PC-9 (cell line): ENCODE measurements at regions not wholly inside any gene's neighbourhood (a gene's known extent, or its start where the extent isn't known, plus 50 kb on each side); places are given as distances from the start of the nearest gene placed in this dataset.
A peak's percentile ranks its signal among the peaks of the same experiment; 100 is the strongest.

ENCODE experiments used
- BruUV-seq: library from RNA; stranded (reverse); fragments of 400-500 nt; replicated peaks from 2 replicates; lab custom pipeline; 2021; lab: Mats Ljungman, UMichigan
- CTCF ChIA-PET: fragments of 300-600 bp; sonication (Branson Sonifier 250); formaldehyde crosslinking; loops from one replicate; lab custom pipeline; 2022; ENCODE audit warnings: antibody characterized with exemption; lab: Charles Lee
- POLR2A ChIA-PET: fragments of 300-600 bp; sonication (Branson Sonifier 250); formaldehyde crosslinking; loops from one replicate; lab custom pipeline; 2022; ENCODE audit warnings: antibody characterized with exemption; ENCODE audit not compliant: unreplicated experiment; lab: Charles Lee
- DNase-seq, 2 experiments: peaks; one replicate each; pipeline versions ENCODE4 v3.0.0 to v3.0.0-alpha.2; 2015 to 2022; ENCODE audit warnings: mixed read lengths in 1 of 2
- H2AFZ ChIP-seq: fragments of 200-600 bp; sonication (generic); 2 replicates; pipeline ENCODE4 v1.8.1; 2017; ENCODE audit warnings: antibody characterized with exemption
- H3F3A ChIP-seq: fragments of 200-600 bp; sonication (generic); 2 replicates; pipeline ENCODE4 v1.8.1; 2017; ENCODE audit warnings: antibody characterized with exemption, mild to moderate bottlenecking, low read depth; ENCODE audit not compliant: insufficient read depth
- H3K27ac ChIP-seq: fragments of 200-600 bp; sonication (generic); 2 replicates; pipeline ENCODE4 v1.6.1; 2016; ENCODE audit warnings: mixed run types
- H3K27me3 ChIP-seq: fragments of 200-600 bp; sonication (generic); 2 replicates; pipeline ENCODE4 v1.6.1; 2016; ENCODE audit warnings: low read depth, mixed run types; ENCODE audit not compliant: insufficient read depth
- H3K36me3 ChIP-seq: fragments of 200-600 bp; sonication (generic); 2 replicates; pipeline ENCODE4 v1.6.1; 2016; ENCODE audit warnings: low read depth, mixed run types
- H3K4me1 ChIP-seq: fragments of 200-600 bp; sonication (generic); replicated peaks from 2 replicates; pipeline ENCODE4 v1.6.1; 2016; ENCODE audit warnings: mixed run types; ENCODE audit not compliant: insufficient read depth
- H3K4me2 ChIP-seq: fragments of 200-600 bp; sonication (generic); 2 replicates; pipeline ENCODE4 v1.6.1; 2017; ENCODE audit warnings: mixed run types
- H3K4me3 ChIP-seq: fragments of 200-600 bp; sonication (generic); 2 replicates; pipeline ENCODE4 v1.6.1; 2016; ENCODE audit warnings: mixed run types
- H3K79me2 ChIP-seq: fragments of 200-600 bp; sonication (generic); 2 replicates; pipeline ENCODE4 v1.6.1; 2017; ENCODE audit warnings: low read depth, mixed run types
- H3K9me2 ChIP-seq: fragments of 200-600 bp; sonication (generic); 2 replicates; pipeline ENCODE4 v1.8.1; 2017; ENCODE audit warnings: mild to moderate bottlenecking; ENCODE audit not compliant: insufficient read depth
- H3K9me3 ChIP-seq: fragments of 200-600 bp; sonication (generic); 2 replicates; pipeline ENCODE4 v1.8.1; 2016; ENCODE audit warnings: low read depth; ENCODE audit not compliant: insufficient read depth
- H4K20me1 ChIP-seq: fragments of 200-600 bp; sonication (generic); 2 replicates; pipeline ENCODE4 v1.8.1; 2017; ENCODE audit not compliant: insufficient read depth
- EZH2 ChIP-seq: fragments of 200-600 bp; sonication (generic); IDR thresholded peaks from 2 replicates; pipeline ENCODE4 v1.8.0; 2017; ENCODE audit warnings: antibody characterized with exemption, low read depth
- intact Hi-C: fragments of 100-400 bp; cut with micrococcal nuclease; formaldehyde crosslinking; loops from one replicate; pipeline ENCODE4 v1.10.0; 2022; ENCODE audit not compliant: unreplicated experiment
- TF ChIP-seq, protein P1 (sequence below): fragments of 200-600 bp; sonication (generic); conservative IDR thresholded peaks from 2 replicates; pipeline ENCODE4 v1.6.1; 2017; ENCODE audit warnings: mixed run types, antibody characterized with exemption, mild to moderate bottlenecking, moderate library complexity

- Histone ChIP-seq H3K4me2 (no peak overlapping the region), H3K4me3 (no peak overlapping the region)
- no peak for TF ChIP-seq EZH2
- TF ChIP-seq, protein P1, sequence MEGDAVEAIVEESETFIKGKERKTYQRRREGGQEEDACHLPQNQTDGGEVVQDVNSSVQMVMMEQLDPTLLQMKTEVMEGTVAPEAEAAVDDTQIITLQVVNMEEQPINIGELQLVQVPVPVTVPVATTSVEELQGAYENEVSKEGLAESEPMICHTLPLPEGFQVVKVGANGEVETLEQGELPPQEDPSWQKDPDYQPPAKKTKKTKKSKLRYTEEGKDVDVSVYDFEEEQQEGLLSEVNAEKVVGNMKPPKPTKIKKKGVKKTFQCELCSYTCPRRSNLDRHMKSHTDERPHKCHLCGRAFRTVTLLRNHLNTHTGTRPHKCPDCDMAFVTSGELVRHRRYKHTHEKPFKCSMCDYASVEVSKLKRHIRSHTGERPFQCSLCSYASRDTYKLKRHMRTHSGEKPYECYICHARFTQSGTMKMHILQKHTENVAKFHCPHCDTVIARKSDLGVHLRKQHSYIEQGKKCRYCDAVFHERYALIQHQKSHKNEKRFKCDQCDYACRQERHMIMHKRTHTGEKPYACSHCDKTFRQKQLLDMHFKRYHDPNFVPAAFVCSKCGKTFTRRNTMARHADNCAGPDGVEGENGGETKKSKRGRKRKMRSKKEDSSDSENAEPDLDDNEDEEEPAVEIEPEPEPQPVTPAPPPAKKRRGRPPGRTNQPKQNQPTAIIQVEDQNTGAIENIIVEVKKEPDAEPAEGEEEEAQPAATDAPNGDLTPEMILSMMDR, result no peak
Measured at GRCh38 chr2:204069804-204070203, 133.2 kb downstream of the ICOS start.

DNA sequence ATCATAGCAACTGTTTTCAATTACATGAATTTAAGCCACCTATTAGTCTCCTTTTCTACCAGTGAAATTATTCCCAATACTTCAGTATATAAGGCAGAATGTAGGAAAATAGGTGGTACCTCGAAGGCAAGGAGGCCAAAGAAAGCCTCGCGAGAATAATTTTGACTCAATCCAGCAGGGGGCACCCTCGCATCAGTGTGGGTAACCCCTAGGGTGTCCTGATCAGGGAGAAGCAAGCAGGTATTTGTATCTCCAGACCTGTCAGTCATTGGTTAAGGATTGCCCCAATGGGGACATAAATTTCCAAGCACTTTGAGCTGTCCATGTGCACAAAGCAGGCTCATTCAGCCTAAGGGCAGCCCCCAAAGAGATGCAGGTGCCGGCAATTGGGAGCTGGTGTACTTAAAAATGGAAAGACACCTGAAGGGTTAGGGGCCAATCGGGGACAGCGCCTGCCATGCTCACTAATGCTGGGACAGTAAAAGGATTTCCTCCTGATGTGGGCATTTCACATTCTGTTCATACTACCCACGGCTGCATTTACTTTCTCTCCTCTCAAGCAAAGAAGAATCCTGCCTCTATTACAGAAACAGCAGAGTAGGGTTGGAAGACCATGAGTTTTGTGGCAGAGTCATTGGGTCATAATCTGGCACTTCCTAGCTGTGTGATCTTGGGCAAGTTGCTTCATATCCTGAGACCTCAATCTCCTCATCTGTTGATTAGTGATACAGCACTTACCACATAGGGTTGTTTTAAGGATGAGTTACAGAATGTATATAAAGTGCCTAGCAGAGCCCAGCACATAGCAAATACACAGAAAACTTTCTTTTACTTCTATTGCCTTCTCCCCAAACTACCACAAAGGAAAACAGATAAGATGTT, 136.1 kb downstream of the ICOS start:
- no TSS peak for BruUV-seq
- POLR2A ChIA-PET, result no interaction called here
- Histone ChIP-seq H3K36me3 (no peaks in the 10 kb centered on the region), H3K79me2 (no peaks in the 10 kb centered on the region), H3K4me3 (no peak overlapping the region), H4K20me1 (0 out of 2 replicates have a peak, but pooled peaks cover 4% of the 10 kb centered on the region), H3K9me2 (no peaks in the 10 kb centered on the region), H3F3A (no peaks in the 10 kb centered on the region), H3K9me3 (no peaks in the 10 kb centered on the region), H3K4me1 (no peaks in the 10 kb centered on the region), H3K4me2 (no peak overlapping the region), H3K27me3 (peaks cover 27% of the 10 kb centered on the region), H2AFZ (no peak overlapping the region), H3K27ac (no peak overlapping the region)
- peak in 1 of 2 experiments; percentile 2 for DNase-seq
- intact Hi-C loops, result no loop called here
- TF ChIP-seq, protein P1, result peak; percentile 47; the same call in 1 of the 2 replicates
- no peak for TF ChIP-seq EZH2
- CTCF ChIA-PET, result interaction anchor here (0.6 kb wide), 1 partner anchor 1805 kb away, joined by 3 read pairs; no protein-coding TSS in a partner anchor

More at GRCh38 chr2:204069804-204070203, 133.2 kb downstream of the ICOS start:
- H3F3A ChIP-seq, result no peaks in the 10 kb centered on the region
- no peak overlapping the region for H2AFZ ChIP-seq
- DNase-seq, result no peak
- POLR2A ChIA-PET, result no interaction called here
- H3K27me3 ChIP-seq, result peaks cover 22% of the 10 kb centered on the region
- H3K27ac ChIP-seq, result no peak overlapping the region
- H3K4me1 ChIP-seq, result no peaks in the 10 kb centered on the region
- no peaks in the 10 kb centered on the region for H3K36me3 ChIP-seq
- H4K20me1 ChIP-seq, result 0 out of 2 replicates have a peak, but pooled peaks cover 4% of the 10 kb centered on the region
- no peaks in the 10 kb centered on the region for H3K79me2 ChIP-seq
- BruUV-seq, result no TSS peak
- no peaks in the 10 kb centered on the region for H3K9me3 ChIP-seq
- no peaks in the 10 kb centered on the region for H3K9me2 ChIP-seq
- intact Hi-C loops, result no loop called here
- CTCF ChIA-PET, result no interaction called here

DNA sequence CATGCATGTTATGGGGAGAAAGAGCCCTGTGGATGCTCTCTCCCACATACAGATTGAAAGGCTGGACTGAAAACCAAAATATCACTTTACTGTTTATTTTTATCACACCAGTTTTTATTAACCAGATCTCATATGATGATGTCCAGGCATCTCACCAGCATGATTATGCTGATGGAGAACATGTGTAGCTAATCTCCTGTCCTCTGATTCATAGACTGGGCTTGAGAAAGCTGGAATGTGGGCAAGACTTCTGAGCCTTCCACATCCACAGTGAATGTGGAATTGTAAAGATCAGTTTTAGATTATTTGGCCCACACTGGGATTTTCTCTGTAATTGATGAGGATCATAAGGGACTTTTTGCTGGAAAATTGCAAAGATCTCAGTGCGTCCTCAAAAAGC, 137.9 kb downstream of the ICOS start:
- Histone ChIP-seq H3K4me3 (no peak overlapping the region), H3F3A (no peaks in the 10 kb centered on the region), H3K27ac (no peak overlapping the region), H3K4me1 (no peaks in the 10 kb centered on the region), H3K36me3 (no peaks in the 10 kb centered on the region), H3K27me3 (peaks cover 30% of the 10 kb centered on the region), H3K79me2 (no peaks in the 10 kb centered on the region), H3K9me2 (no peaks in the 10 kb centered on the region), H4K20me1 (0 out of 2 replicates have a peak, but pooled peaks cover under 1% of the 10 kb centered on the region), H3K4me2 (no peak overlapping the region), H3K9me3 (no peaks in the 10 kb centered on the region), H2AFZ (no peak overlapping the region)
- intact Hi-C loops, result no loop called here
- no TSS peak for BruUV-seq
- POLR2A ChIA-PET, result no interaction called here
- CTCF ChIA-PET, result no interaction called here
- no peak for DNase-seq
- TF ChIP-seq, protein P1, result no peak
- TF ChIP-seq EZH2, result no peak
